HUES64 (cell line): ENCODE measurements at regions not wholly inside any gene's neighbourhood (a gene's known extent, or its start where the extent isn't known, plus 50 kb on each side); places are given as distances from the start of the nearest gene placed in this dataset.

Experiments
- H3K27ac ChIP-seq: 2 replicates; pipeline ENCODE4 v1.7.0; 2013; ENCODE audit warnings: low read depth, low read length, inconsistent platforms
- H3K27me3 ChIP-seq: 2 replicates; pipeline ENCODE4 v1.6.1; 2013; ENCODE audit warnings: mild to moderate bottlenecking, low read length; ENCODE audit not compliant: insufficient read depth
- H3K36me3 ChIP-seq: 2 replicates; pipeline ENCODE4 v1.6.1; 2013; ENCODE audit warnings: mild to moderate bottlenecking, low read length; ENCODE audit not compliant: insufficient read depth
- H3K4me1 ChIP-seq: 2 replicates; pipeline ENCODE4 v1.6.1; 2013; ENCODE audit warnings: mild to moderate bottlenecking, low read length, moderate library complexity; ENCODE audit not compliant: insufficient read depth
- H3K4me3 ChIP-seq: 2 replicates; pipeline ENCODE4 v1.5.1; 2013; ENCODE audit warnings: mild to moderate bottlenecking, low read length, moderate library complexity
- H3K9ac ChIP-seq: 2 replicates; pipeline ENCODE4 v1.6.1; 2013; ENCODE audit warnings: mild to moderate bottlenecking, low read depth, low read length
- H3K9me3 ChIP-seq: 2 replicates; pipeline ENCODE4 v1.6.1; 2013; ENCODE audit warnings: low read depth, low read length; ENCODE audit not compliant: insufficient read depth
- WGBS: fragments of 150-250, 120-280 bp; methylation state at CpG from one replicate; pipeline ENCODE4 v1.1.7; 2013; ENCODE audit warnings: missing lambda C conversion rate; 5-methylcytosine and 5-hydroxymethylcytosine counted together

DNA sequence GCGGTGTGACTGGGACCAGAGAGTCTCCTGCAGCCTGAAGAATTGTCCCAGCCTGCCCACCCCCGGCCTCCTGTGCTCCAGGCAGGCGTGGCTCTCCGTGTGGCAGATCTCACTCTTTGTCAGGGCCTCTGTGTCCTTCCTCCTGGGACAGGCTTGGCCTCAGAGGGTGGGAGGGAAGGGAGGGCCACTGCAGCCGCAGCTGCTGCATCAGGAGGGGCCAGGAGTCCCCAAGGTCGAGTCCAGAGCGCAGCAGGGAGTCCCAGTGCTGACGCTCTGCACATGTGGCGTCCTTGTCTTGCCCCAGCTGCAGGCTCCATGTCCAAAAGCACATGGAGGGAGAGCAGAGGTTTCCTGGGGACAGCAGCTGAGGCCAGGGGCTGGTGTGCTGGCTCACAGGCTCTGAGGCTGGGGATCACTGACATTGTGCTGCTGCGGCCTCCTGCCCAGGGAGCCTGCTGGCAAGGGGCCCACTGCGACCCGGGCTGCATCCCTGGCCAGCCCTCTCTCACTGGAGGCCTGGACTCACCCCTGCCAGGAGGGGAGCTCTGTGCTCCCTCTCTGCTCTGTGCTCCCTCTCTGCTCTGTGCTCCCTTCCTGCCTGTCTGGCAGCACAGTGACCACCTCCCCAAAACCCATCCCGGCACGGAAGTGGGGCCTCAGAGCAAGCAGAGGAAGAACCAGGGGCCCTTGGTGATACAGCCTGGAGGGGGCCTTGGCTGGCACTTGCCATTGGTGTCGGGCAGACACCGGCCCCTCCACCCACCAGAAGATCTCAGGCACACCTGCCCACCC is 114.6 kb upstream of the RET start:
- Histone ChIP-seq H3K4me1 (no peaks in the 10 kb centered on the region), H3K9ac (no peak overlapping the region), H3K9me3 (peaks cover 6% of the 10 kb centered on the region; the same call in 1 of the 2 replicates), H3K4me3 (no peak overlapping the region), H3K27me3 (no peaks in the 10 kb centered on the region), H3K27ac (no peak overlapping the region), H3K36me3 (no peaks in the 10 kb centered on the region)
- 87% methylated on average over 15 of the region's 16 CpGs for WGBS

DNA sequence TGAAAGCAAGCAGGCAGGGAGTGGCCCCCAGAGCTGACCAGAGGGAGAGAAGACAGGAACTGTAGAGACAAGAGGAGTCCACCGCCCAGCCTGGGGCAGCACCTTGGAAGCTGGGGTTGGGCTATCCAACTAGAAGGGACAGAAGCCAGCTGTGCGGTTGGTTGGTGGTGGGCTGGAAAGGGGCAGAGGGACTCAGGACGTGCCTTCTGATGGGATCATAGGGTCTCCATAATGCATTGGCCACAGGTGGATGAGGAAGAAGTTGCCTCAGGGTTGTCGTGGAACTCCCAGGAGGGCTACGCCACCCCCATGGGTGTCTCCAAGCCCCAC is 114.0 kb upstream of the RET start:
- H3K4me1 ChIP-seq = no peaks in the 10 kb centered on the region

DNA sequence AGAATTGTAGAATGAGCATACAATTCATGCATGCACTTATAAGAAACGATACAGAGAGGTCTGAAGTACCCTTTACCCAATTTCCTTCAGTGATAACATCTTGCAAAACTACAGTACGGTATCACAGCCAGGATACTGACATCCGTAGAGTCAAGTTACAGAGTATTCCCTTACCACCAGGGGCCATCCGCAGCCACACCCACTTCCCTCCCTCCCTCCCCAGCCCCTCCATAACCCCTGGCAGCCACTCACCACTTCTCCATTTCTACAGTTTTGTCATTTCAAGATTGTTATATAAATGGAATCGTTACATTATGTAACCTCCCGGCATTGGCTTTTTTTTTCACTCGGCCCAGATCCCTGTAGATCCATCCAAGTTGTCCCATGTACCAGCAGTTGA is 113.6 kb upstream of the RET start:
- Histone ChIP-seq H3K27ac (no peak overlapping the region), H3K27me3 (no peaks in the 10 kb centered on the region), H3K9me3 (peaks cover 6% of the 10 kb centered on the region; the same call in 1 of the 2 replicates), H3K4me1 (no peaks in the 10 kb centered on the region), H3K4me3 (no peak overlapping the region), H3K36me3 (no peaks in the 10 kb centered on the region), H3K9ac (no peak overlapping the region)
- WGBS = 76% methylated on average over 7 of the region's 7 CpGs

More for the DNA sequence above, 114.0 kb upstream of the RET start:
- Histone ChIP-seq H3K9ac (no peak overlapping the region), H3K27ac (no peak overlapping the region), H3K27me3 (no peaks in the 10 kb centered on the region), H3K4me3 (no peak overlapping the region), H3K9me3 (peaks cover 6% of the 10 kb centered on the region; the same call in 1 of the 2 replicates), H3K36me3 (no peaks in the 10 kb centered on the region)
- 97% methylated on average over 5 of the region's 5 CpGs for WGBS

DNA sequence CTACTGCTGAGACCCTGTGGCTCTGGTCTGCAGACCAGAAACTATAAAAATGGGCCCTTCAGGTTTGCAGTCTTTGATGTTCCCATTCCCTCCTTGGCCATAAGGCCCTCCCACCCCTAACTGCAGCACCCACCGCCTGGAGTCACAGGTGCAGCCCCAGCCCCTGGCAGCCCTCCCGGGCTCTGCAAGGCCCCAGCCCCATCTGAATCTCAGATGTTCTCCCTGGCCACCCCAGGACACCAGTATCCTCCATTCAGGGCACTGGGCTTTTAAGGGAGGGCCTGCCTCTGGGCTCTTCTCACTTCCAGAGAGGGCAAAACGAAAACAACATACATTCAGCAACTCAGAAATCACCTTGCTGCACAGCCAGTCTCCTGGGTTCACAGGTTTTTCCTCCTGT is 107.7 kb upstream of the RET start:
- Histone ChIP-seq H3K27ac (no peak overlapping the region), H3K36me3 (no peaks in the 10 kb centered on the region), H3K4me1 (no peaks in the 10 kb centered on the region), H3K4me3 (no peak overlapping the region), H3K27me3 (no peaks in the 10 kb centered on the region), H3K9me3 (no peaks in the 10 kb centered on the region), H3K9ac (no peak overlapping the region)
- 87% methylated on average over 3 of the region's 3 CpGs for WGBS

DNA sequence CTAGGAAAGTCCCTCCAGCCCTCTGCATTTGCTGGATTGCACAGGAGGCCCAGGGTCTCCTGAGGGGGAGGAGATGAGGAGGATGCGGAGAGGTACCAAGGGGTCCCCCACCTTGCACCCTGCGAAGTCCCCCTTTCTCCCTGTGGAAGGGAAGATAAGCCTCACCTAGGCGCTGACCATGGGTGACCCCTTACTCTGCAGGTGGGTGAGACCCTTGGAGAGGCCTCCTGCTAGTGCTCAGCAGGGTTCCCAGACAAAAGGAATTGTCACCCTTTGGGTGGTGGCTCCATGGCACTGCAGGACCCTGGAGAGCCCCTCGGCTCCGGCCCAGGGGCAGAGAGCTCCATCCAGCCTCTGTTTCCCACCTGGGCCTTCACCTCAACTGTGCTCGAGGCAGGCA is 107.0 kb upstream of the RET start:
- no peak overlapping the region for H3K9ac ChIP-seq
- no peaks in the 10 kb centered on the region for H3K4me1 ChIP-seq
- no peaks in the 10 kb centered on the region for H3K9me3 ChIP-seq
- WGBS = 96% methylated on average over 6 of the region's 6 CpGs
- no peak overlapping the region for H3K4me3 ChIP-seq
- no peaks in the 10 kb centered on the region for H3K36me3 ChIP-seq
- H3K27ac ChIP-seq = no peak overlapping the region
- no peaks in the 10 kb centered on the region for H3K27me3 ChIP-seq

DNA sequence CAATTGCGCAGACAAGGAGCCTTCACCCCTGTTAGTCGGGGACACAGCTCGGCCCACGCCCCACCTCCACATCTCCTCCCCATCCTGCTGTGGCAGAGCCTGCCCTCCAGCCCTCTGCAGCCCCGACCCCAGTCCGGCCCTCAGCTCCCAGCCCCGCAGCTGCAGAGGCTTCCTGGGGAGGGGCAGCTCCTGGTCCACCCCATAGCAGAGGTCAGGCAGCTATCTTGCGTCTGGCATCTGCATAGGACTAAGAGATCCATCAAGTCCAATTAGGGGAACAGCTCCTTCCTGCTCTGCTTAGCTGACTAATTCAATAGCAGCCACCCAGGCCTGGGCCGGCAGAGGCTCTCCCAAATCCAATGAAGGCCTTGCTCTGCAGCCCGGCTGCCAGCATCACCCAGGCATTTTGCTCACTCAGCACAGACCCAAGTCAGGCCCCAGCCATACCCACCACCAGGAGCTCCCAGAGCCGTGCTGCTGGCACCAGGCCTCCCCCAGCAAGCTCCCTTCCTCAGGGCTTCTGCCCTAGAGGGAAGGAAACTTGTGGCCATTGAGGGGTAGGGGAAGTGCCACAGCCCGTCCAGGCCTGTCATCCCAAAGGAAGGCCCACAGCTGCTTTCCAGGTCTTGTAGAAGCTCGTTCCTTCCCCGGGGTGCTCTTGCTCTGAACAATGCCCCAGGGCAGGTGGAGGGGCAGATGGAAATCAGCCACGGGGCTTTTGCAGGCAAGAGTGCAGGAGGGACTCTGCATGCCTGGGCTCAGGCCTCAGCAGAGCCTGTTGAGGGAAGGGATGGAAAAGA is 106.2 kb upstream of the RET start:
- Histone ChIP-seq H3K9ac (no peak overlapping the region), H3K27me3 (no peaks in the 10 kb centered on the region), H3K4me1 (no peaks in the 10 kb centered on the region), H3K9me3 (no peaks in the 10 kb centered on the region), H3K36me3 (no peaks in the 10 kb centered on the region), H3K27ac (no peak overlapping the region), H3K4me3 (no peak overlapping the region)
- 89% methylated on average over 15 of the region's 15 CpGs for WGBS

DNA sequence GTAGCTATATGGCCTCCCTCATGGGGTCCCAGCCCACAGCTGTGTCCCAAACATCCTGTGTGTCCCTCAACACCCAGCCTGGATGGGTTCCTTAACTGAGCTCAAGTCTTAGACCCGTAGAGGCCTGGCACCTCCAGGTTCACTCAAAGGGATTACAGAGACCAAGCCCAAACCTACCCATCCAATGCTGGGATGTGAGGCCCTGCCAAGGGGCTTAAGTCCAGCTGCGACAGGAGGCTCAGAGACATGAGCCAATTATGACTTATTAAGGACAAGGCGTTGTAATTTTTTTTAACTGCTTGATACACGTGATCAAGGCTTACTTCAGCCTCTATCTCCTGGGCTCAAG is 105.6 kb upstream of the RET start:
- Histone ChIP-seq H3K27ac (no peak overlapping the region), H3K9ac (no peak overlapping the region), H3K4me1 (no peaks in the 10 kb centered on the region), H3K4me3 (no peak overlapping the region), H3K9me3 (no peaks in the 10 kb centered on the region), H3K27me3 (no peaks in the 10 kb centered on the region), H3K36me3 (no peaks in the 10 kb centered on the region)
- 84% methylated on average over 4 of the region's 4 CpGs for WGBS

DNA sequence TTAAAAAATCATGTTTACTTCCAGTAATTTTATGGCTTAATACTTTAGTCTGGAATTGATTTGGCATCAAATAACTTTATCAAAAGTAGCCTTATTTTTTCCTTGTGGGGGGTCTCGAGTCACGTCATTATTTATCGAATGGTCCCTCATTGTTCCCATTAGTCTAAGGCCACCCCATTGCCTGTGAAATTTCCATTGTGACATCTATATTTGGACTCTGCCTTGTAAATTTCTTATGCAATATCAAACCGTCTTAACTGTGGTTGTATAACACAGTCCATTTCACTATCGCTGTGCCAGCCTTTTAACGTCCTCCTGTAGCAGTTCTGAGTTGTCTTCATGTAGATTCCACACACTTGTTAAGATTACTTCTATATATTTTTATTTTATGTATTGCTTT is 103.9 kb upstream of the RET start:
- Histone ChIP-seq H3K27ac (no peak overlapping the region), H3K36me3 (no peaks in the 10 kb centered on the region), H3K9me3 (no peaks in the 10 kb centered on the region), H3K27me3 (no peaks in the 10 kb centered on the region), H3K4me3 (no peak overlapping the region), H3K4me1 (no peaks in the 10 kb centered on the region), H3K9ac (no peak overlapping the region)
- 96% methylated on average over 6 of the region's 6 CpGs for WGBS

DNA sequence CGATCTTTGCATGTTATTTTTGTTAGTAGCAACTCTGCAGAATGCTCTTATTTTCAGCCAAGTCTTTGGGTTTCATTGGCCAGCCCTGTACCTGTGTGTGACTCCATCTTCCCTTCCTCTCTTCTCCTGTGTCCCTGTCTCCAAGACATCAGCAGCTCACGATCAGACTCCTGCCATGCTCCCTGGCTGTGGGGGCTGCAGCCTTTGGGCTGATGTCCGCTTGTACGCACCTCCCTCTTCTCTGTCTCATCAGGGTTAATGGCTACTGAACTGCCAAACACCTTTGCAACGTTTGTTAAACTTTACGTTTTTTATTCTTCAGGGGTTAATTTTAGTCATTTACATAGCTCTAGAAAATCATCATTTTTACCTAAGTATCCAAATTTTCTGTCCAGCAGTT is 103.5 kb upstream of the RET start:
- no peaks in the 10 kb centered on the region for H3K4me1 ChIP-seq
- H3K4me3 ChIP-seq = no peak overlapping the region
- WGBS = 93% methylated on average over 6 of the region's 6 CpGs
- H3K36me3 ChIP-seq = no peaks in the 10 kb centered on the region
- no peaks in the 10 kb centered on the region for H3K27me3 ChIP-seq
- H3K9me3 ChIP-seq = no peaks in the 10 kb centered on the region
- H3K9ac ChIP-seq = no peak overlapping the region
- no peak overlapping the region for H3K27ac ChIP-seq

DNA sequence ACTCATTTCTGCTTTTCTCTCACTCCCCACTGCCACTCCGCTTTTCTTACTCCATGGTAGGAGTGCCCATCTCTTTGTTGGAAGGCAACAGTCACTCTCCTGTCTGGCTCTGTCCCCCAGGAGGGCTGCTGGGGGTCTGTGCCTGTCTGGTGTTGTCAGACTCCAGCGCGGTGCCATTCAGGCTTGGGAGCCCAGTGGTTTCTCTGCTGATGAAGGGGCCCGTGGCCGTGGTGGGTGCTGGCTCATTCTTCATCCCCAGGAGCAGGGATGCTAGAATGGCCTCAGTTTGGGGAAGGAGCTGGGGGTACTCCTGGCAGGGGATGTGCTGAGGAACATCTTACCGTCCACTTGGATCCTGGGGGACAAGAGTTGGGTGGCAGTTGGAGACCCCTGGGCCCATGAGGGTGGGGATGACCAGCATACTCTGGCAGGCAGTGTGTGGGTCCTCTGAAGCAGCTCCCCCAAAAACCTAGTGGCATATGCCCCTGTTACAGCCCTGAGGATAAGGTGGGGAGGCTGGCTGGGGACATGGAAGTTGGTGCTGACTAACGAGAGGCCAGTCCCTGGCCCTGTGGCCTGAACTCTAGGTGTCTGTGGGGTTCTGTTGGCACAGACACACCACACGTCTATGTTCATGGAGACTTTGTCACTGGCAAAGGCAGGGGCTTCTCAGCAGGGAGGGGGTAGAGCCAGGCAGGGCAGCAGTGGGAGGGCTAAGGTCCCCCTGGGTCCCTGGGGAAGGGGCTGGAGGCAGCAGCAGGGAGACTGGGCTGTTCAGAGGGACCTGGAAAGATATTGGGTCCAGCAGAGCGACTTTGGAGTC is 102.8 kb upstream of the RET start:
- H3K4me1 ChIP-seq = no peaks in the 10 kb centered on the region
- H3K4me3 ChIP-seq = no peak overlapping the region
- H3K36me3 ChIP-seq = no peaks in the 10 kb centered on the region
- no peaks in the 10 kb centered on the region for H3K9me3 ChIP-seq
- 92% methylated on average over 9 of the region's 9 CpGs for WGBS
- no peaks in the 10 kb centered on the region for H3K27me3 ChIP-seq
- H3K9ac ChIP-seq = no peak overlapping the region
- H3K27ac ChIP-seq = no peak overlapping the region

DNA sequence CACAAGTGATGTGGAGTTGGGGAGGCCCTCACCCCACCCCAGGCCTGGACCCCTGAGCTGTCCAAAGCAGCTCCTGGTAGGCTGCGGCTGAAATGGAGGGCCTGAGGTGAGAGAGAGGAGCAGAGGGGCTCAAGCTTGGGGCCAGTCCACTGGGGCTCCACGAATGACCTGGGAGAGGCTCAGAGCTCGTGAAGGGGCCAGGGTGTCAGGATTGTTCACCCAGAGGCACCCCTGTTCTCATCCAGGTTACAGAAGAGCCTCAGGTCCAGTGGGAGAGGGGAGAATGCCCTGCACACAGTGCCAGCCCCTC is 102.2 kb upstream of the RET start:
- Histone ChIP-seq H3K27ac (no peak overlapping the region), H3K9me3 (no peaks in the 10 kb centered on the region), H3K27me3 (no peaks in the 10 kb centered on the region), H3K9ac (no peak overlapping the region), H3K4me1 (no peaks in the 10 kb centered on the region), H3K36me3 (no peaks in the 10 kb centered on the region), H3K4me3 (no peak overlapping the region)
- 93% methylated on average over 3 of the region's 3 CpGs for WGBS
